SK-MEL-5 (cell line): ENCODE measurements at regions not wholly inside any gene's neighbourhood (a gene's known extent, or its start where the extent isn't known, plus 50 kb on each side); places are given as distances from the start of the nearest gene placed in this dataset.

Source experiments
- DNase-seq: peaks from one replicate; pipeline ENCODE4 v3.0.0-alpha.2; 2016; ENCODE audit warnings: low read depth, low spot score
- in situ Hi-C: cut with HindIII; loops from 2 replicates; pipeline ENCODE4 v1.10.0; 2016; ENCODE audit warnings: low sequenced_read_pairs, high pct_unique_total_duplicates, low pct_unique_long_range_greater_than_20kb

GRCh38 chr10:117631276-117632145, 89.0 kb downstream of the EMX2 start:
- no peak for DNase-seq

GRCh38 chr10:117632406-117632805, 89.9 kb downstream of the EMX2 start:
- in situ Hi-C loops, result no loop called here
- DNase-seq, result no peak

More at GRCh38 chr10:117631276-117632145, 89.0 kb downstream of the EMX2 start:
- in situ Hi-C loops, result no loop called here

- DNase-seq, result no peak
- in situ Hi-C loops, result no loop called here
These were observed 93.3 kb downstream of the EMX2 start for GRCh38 chr10:117635826-117636225.

- no peak for DNase-seq
- in situ Hi-C loops, result no loop called here
These were observed 95.7 kb downstream of the EMX2 start for GRCh38 chr10:117638200-117638599.

- in situ Hi-C loops, result no loop called here
- no peak for DNase-seq
These were observed 96.2 kb downstream of the EMX2 start for GRCh38 chr10:117638664-117639200.

GRCh38 chr10:117640406-117640805, 97.9 kb downstream of the EMX2 start:
- DNase-seq, result no peak
- in situ Hi-C loops, result no loop called here

GRCh38 chr10:117646718-117647117, 104.2 kb downstream of the EMX2 start:
- in situ Hi-C loops, result no loop called here
- DNase-seq, result no peak

GRCh38 chr10:117647306-117647705, 104.8 kb downstream of the EMX2 start:
- in situ Hi-C loops, result no loop called here
- no peak for DNase-seq

- in situ Hi-C loops, result no loop called here
- no peak for DNase-seq
These were observed 108.6 kb downstream of the EMX2 start for GRCh38 chr10:117651121-117651520.

GRCh38 chr10:117652228-117653169, 110.0 kb downstream of the EMX2 start:
- in situ Hi-C loops, result no loop called here
- DNase-seq, result no peak

GRCh38 chr10:117653170-117653515, 110.6 kb downstream of the EMX2 start:
- DNase-seq, result no peak
- in situ Hi-C loops, result no loop called here

- DNase-seq, result no peak
- in situ Hi-C loops, result no loop called here
These were observed 111.6 kb downstream of the EMX2 start for GRCh38 chr10:117654105-117654504.

- no peak for DNase-seq
- in situ Hi-C loops, result no loop called here
These were observed 114.1 kb downstream of the EMX2 start for GRCh38 chr10:117656385-117657367.

- no peak for DNase-seq
- in situ Hi-C loops, result no loop called here
These were observed 118.8 kb downstream of the EMX2 start for GRCh38 chr10:117661316-117661715.

- in situ Hi-C loops, result no loop called here
These were observed 119.6 kb downstream of the EMX2 start for GRCh38 chr10:117662126-117662525.

GRCh38 chr10:117662751-117663540, 120.4 kb downstream of the EMX2 start:
- in situ Hi-C loops, result no loop called here
- DNase-seq, result no peak

More at GRCh38 chr10:117662126-117662525, 119.6 kb downstream of the EMX2 start:
- DNase-seq, result no peak
